ENCODE measurements at regions not wholly inside any gene's neighbourhood (a gene's known extent, or its start where the extent isn't known, plus 50 kb on each side); places are given as distances from the start of the nearest gene placed in this dataset.
"Not testable (repeated sequence)": the region's sequence is repeated elsewhere in the genome, so short reads cannot be mapped to it uniquely, and the experiment has no call there.

DNA sequence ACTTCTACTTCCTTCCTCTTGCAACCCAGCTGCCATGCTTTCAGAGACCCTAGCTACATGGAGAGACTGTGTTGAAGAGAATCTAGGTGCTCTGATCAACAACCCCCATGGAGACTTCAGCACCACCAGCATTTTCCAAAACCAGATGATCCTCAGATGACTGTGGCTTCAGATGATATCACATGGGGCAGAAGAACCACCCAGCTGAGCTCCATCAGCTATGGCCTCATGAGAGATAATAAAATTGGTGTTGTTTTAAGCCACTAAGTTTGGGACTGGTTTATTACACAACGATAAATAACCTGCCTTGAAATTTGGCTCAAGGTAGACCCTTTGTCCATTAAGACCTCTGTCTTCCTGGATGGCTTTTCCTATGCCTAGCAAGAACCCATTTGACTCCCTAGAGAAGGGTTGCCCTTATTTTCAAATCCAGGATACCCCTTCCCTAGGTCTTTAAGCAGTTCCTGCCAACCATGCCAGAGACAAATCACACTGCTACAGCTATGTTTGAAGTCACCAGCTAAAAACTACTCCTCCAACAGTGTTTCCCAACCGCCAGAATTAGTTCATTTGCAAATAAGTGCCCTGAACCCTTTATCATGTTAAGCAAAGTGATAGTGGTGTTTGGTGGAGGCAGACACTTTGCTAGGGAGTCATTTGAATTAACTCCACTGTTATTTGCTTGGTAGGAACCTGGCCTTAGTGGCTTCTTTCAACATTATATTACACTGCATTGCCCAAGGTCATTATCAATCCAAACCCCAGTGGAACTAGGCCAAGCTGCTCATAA is 136.9 kb upstream of the PALS2 start:
- Mint-ChIP-seq H3K4me1 (peaks cover 8% of the 10 kb centered on the region), H3K4me3 (no peak overlapping the region), H3K9me3 (ENCODE audit: insufficient read depth) (no peaks in the 10 kb centered on the region), H3K27ac (no peak overlapping the region), H3K27me3 (no peaks in the 10 kb centered on the region)
- Histone ChIP-seq H3K9me3 (ENCODE audit: control extremely low read depth in 1 of 3, control insufficient read depth in 2 of 3, insufficient read depth in 1 of 3, low read length in 2 of 3) (no peaks in the 10 kb centered on the region), H3K27ac (ENCODE audit: low read length in 2 of 2) (no peak overlapping the region), H2AFZ (ENCODE audit: insufficient read depth, low read depth, low read length, poor library complexity, severe bottlenecking) (no peak overlapping the region), H4K20me1 (ENCODE audit: control insufficient read depth, insufficient read depth, low read length, poor library complexity, severe bottlenecking) (no peaks in the 10 kb centered on the region), H3K27me3 (replicated peaks in 1 of 4; ENCODE audit: control extremely low read depth in 1 of 4, control insufficient read depth in 3 of 4, insufficient read depth in 4 of 4, low read length in 3 of 4) (no peaks in the 10 kb centered on the region), H3K4me2 (replicated peaks; ENCODE audit: low read depth, low read length, poor library complexity, severe bottlenecking) (no peak overlapping the region), H3K4me1 (ENCODE audit: control insufficient read depth in 2 of 2, insufficient read depth in 2 of 2, low read length in 2 of 2) (peaks cover 3% of the 10 kb centered on the region in 2 donors), H3K36me3 (replicated peaks in 1 of 2; ENCODE audit: control extremely low read depth in 1 of 2, control insufficient read depth in 1 of 2, extremely low read depth in 1 of 2, insufficient read depth in 2 of 2, low read length in 1 of 2) (no peaks in the 10 kb centered on the region), H3K4me3 (ENCODE audit: control extremely low read depth in 1 of 5, extremely low read depth in 1 of 5, insufficient read depth in 1 of 5, low read depth in 2 of 5, low read length in 4 of 5) (no peak overlapping the region), H3K9ac (ENCODE audit: low read length) (no peak overlapping the region), H3K79me2 (ENCODE audit: control insufficient read depth, insufficient read depth, low read length) (no peaks in the 10 kb centered on the region)
- ATAC-seq (ENCODE audit: low read depth) (no peak), DNase-seq (no peak)
- no peak for TF ChIP-seq EZH2 (IDR thresholded peaks at IDR 0.05; ENCODE audit: borderline replicate concordance, insufficient read depth, low read depth, low read length, poor library complexity, severe bottlenecking)
- no peak for TF ChIP-seq CTCF (IDR thresholded peaks at IDR 0.05)
- WGBS (ENCODE audit: insufficient coverage): no CpG with 5 or more reads among the region's 2 CpGs
- intact Hi-C loops (cut with micrococcal nuclease): no loop called here
- CTCF ChIA-PET: no interaction called here
- POLR2A ChIA-PET: no interaction called here

- DNase-seq (no peak), ATAC-seq (ENCODE audit: low read depth) (no peak)
- no peaks in the 10 kb centered on the region for H3K9me3 ChIP-seq (ENCODE audit: control extremely low read depth in 1 of 3, control insufficient read depth in 2 of 3, insufficient read depth in 1 of 3, low read length in 2 of 3)
- H3K36me3 ChIP-seq (replicated peaks in 1 of 2; ENCODE audit: control extremely low read depth in 1 of 2, control insufficient read depth in 1 of 2, extremely low read depth in 1 of 2, insufficient read depth in 2 of 2, low read length in 1 of 2): no peaks in the 10 kb centered on the region
- no peak overlapping the region for H3K9ac ChIP-seq (ENCODE audit: low read length)
- H3K4me3 ChIP-seq (ENCODE audit: control extremely low read depth in 1 of 5, extremely low read depth in 1 of 5, insufficient read depth in 1 of 5, low read depth in 2 of 5, low read length in 4 of 5): no peak overlapping the region
- TF ChIP-seq CTCF (IDR thresholded peaks at IDR 0.05) (no peak), EZH2 (IDR thresholded peaks at IDR 0.05; ENCODE audit: borderline replicate concordance, insufficient read depth, low read depth, low read length, poor library complexity, severe bottlenecking) (no peak)
- ChIA-PET POLR2A (no interaction called here), CTCF (interaction anchor here (0.9 kb wide), 1 partner anchor 15 kb away, joined by 6 read pairs; no protein-coding TSS in a partner anchor)
- Mint-ChIP-seq H3K27ac (no peak overlapping the region), H3K4me1 (peaks cover 17% of the 10 kb centered on the region), H3K4me3 (no peak overlapping the region), H3K9me3 (ENCODE audit: insufficient read depth) (no peaks in the 10 kb centered on the region), H3K27me3 (no peaks in the 10 kb centered on the region)
- H3K79me2 ChIP-seq (ENCODE audit: control insufficient read depth, insufficient read depth, low read length): no peaks in the 10 kb centered on the region
- peaks cover 12 to 17% of the 10 kb centered on the region in 2 donors for H3K4me1 ChIP-seq (ENCODE audit: control insufficient read depth in 2 of 2, insufficient read depth in 2 of 2, low read length in 2 of 2)
- no peaks in the 10 kb centered on the region for H3K27me3 ChIP-seq (replicated peaks in 1 of 4; ENCODE audit: control extremely low read depth in 1 of 4, control insufficient read depth in 3 of 4, insufficient read depth in 4 of 4, low read length in 3 of 4)
- intact Hi-C loops (cut with micrococcal nuclease): no loop called here
- H3K4me2 ChIP-seq (replicated peaks; ENCODE audit: low read depth, low read length, poor library complexity, severe bottlenecking): no peak overlapping the region
- H2AFZ ChIP-seq (ENCODE audit: insufficient read depth, low read depth, low read length, poor library complexity, severe bottlenecking): no peak overlapping the region
- H3K27ac ChIP-seq (ENCODE audit: low read length in 2 of 2): no peak overlapping the region
- no peaks in the 10 kb centered on the region for H4K20me1 ChIP-seq (ENCODE audit: control insufficient read depth, insufficient read depth, low read length, poor library complexity, severe bottlenecking)
Observed at GRCh38 chr7:24438232-24438631, 135.0 kb upstream of the PALS2 start.

DNA sequence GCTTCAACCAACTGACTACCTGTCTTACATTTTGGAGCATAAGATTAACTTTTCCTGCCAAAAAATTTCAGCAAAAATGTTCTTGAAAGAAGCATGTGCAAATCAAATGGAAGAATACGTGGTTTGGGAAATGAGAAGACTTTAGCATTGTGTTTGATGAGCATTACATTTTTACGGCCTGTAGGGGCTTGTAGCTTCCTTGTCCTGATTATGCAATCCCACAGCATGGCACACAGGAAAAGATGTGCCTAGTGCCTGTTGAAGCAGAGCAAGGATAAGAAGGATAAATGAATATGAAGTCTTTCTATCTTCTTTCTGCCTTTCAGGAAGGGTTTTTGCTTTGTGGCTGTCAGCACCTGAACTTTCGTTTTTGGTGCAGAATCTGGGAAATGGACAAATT is 134.1 kb upstream of the PALS2 start:
- H3K27me3 ChIP-seq (replicated peaks in 1 of 4; ENCODE audit: control extremely low read depth in 1 of 4, control insufficient read depth in 3 of 4, insufficient read depth in 4 of 4, low read length in 3 of 4); H3K27me3 Mint-ChIP-seq; DNase-seq; H3K4me3 Mint-ChIP-seq; H3K4me3 ChIP-seq (ENCODE audit: control extremely low read depth in 1 of 5, extremely low read depth in 1 of 5, insufficient read depth in 1 of 5, low read depth in 2 of 5, low read length in 4 of 5); POLR2A ChIA-PET; CTCF ChIA-PET; intact Hi-C loops (cut with micrococcal nuclease); H3K4me2 ChIP-seq (replicated peaks; ENCODE audit: low read depth, low read length, poor library complexity, severe bottlenecking); H3K36me3 ChIP-seq (replicated peaks in 1 of 2; ENCODE audit: control extremely low read depth in 1 of 2, control insufficient read depth in 1 of 2, extremely low read depth in 1 of 2, insufficient read depth in 2 of 2, low read length in 1 of 2); ATAC-seq (ENCODE audit: low read depth); H3K9ac ChIP-seq (ENCODE audit: low read length); H3K27ac Mint-ChIP-seq; H3K27ac ChIP-seq (ENCODE audit: low read length in 2 of 2); H4K20me1 ChIP-seq (ENCODE audit: control insufficient read depth, insufficient read depth, low read length, poor library complexity, severe bottlenecking); H3K9me3 ChIP-seq (ENCODE audit: control extremely low read depth in 1 of 3, control insufficient read depth in 2 of 3, insufficient read depth in 1 of 3, low read length in 2 of 3); H3K9me3 Mint-ChIP-seq (ENCODE audit: insufficient read depth); H2AFZ ChIP-seq (ENCODE audit: insufficient read depth, low read depth, low read length, poor library complexity, severe bottlenecking); H3K79me2 ChIP-seq (ENCODE audit: control insufficient read depth, insufficient read depth, low read length): not testable (repeated sequence)
- H3K4me1 Mint-ChIP-seq: peaks cover 17% of the 10 kb centered on the region
- H3K4me1 ChIP-seq (ENCODE audit: control insufficient read depth in 2 of 2, insufficient read depth in 2 of 2, low read length in 2 of 2): peaks cover 12 to 17% of the 10 kb centered on the region in 2 donors
- 100% methylated on average over 3 of the region's 3 CpGs for WGBS (ENCODE audit: insufficient coverage)

All from B cell (primary cell).